GM12874 (cell line): ENCODE measurements at regions not wholly inside any gene's neighbourhood (a gene's known extent, or its start where the extent isn't known, plus 50 kb on each side); places are given as distances from the start of the nearest gene placed in this dataset.

ENCODE experiments used
- TF ChIP-seq, protein P1 (sequence below): IDR thresholded peaks from 2 replicates; pipeline ENCODE4 v1.5.1; 2011; ENCODE audit warnings: low read depth, mild to moderate bottlenecking, control low read depth, low read length, moderate library complexity; ENCODE audit not compliant: insufficient read depth

DNA sequence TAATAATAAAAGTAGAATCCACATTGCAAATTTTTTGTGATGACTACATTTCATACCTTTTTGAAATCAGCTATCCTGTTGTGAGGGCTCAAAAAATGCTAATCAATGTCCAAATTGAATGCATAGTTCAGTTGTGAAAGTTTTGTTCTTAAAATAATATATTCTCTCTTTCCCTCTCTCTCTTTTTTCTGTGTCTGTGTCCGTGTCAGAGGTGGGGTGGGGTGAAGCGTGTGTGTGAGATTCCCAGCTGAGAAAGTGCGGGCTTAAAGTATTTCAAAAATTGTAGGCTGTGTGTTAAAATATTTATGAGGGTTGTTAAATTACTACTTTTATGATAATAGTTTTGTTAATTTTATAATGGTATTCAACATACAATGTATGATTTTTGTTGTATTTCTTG is 388.0 kb upstream of the LRRTM4 start:
- TF ChIP-seq, protein P1, sequence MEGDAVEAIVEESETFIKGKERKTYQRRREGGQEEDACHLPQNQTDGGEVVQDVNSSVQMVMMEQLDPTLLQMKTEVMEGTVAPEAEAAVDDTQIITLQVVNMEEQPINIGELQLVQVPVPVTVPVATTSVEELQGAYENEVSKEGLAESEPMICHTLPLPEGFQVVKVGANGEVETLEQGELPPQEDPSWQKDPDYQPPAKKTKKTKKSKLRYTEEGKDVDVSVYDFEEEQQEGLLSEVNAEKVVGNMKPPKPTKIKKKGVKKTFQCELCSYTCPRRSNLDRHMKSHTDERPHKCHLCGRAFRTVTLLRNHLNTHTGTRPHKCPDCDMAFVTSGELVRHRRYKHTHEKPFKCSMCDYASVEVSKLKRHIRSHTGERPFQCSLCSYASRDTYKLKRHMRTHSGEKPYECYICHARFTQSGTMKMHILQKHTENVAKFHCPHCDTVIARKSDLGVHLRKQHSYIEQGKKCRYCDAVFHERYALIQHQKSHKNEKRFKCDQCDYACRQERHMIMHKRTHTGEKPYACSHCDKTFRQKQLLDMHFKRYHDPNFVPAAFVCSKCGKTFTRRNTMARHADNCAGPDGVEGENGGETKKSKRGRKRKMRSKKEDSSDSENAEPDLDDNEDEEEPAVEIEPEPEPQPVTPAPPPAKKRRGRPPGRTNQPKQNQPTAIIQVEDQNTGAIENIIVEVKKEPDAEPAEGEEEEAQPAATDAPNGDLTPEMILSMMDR = no peak

DNA sequence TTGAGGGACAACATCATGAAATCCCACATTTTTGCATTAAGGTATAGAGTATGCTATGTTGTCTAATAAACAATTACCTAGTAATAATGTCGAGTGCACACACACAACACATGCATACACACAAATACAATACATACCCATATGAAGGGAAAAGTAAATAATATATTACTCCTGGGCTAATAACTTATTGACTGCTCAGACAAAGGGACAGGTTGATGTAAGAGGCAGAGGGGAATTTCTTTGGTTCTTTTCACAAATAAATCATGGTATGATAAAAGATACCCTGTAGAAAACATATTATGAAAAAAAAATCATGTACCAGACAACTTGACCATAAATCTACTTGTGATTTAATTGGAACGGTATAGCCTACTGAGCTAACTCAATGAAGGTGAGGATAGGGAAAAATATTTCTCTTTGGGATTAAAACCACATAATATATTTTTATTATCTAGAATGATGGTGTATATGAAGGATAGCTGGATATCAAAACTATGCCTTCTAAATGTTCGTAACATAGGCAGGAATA is 398.7 kb upstream of the LRRTM4 start:
- TF ChIP-seq, protein P1 = no peak

DNA sequence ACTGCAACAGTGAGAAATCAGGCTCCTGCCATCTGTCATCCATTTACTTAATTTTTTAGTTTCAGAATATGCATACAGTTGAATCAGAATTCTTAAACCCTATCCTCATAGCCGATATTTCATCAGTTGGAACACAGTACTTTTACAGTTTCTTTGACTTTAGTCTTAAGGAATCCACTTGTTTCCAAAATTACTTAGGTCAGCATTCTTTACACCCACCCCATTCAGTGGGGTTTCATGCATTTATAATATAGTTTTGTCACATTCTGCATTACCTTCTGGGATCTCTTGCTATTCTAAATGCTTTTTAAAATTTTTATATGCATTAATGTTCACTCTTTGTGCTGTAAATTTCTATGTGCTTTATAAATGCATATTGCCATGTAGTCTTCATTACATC is 400.4 kb upstream of the LRRTM4 start:
- TF ChIP-seq, protein P1 = no peak

DNA sequence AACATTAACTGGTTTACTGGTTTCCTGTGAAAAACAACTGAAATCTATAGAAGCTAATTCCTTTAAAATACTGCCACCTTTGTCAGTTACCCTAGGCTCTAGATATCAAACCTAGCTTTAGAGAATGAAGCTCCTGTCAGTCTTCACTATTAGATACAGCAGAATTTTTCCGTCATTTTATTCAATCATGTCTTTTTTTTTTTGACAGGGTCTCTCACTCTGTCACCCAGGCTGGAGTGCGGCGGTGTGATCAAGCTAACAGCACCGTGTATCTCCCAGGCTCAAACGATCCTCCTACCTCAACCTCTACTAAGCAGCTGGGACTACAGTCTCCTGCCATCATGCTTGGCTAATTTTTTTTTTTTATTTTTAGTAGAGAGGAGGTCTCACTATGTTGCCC is 415.2 kb upstream of the LRRTM4 start:
- TF ChIP-seq, protein P1 = no peak

DNA sequence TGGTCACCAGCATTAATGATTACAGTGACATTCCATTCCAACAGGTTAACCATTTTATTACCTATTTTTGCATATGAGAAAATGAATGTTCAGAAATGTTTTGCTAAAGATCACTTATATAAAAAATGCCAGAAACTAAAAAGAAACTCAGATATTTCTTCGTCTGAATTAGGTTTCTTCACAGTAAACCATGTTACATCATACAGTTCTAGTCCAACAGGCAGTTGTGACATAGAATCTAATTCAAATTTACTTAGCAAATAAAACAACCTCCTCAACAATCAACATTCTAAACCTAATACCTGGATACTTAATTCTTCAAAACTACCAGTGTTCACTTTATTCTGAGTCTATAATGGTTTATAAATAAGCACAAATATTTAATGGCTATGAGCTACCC is 416.3 kb upstream of the LRRTM4 start:
- TF ChIP-seq, protein P1 = no peak

DNA sequence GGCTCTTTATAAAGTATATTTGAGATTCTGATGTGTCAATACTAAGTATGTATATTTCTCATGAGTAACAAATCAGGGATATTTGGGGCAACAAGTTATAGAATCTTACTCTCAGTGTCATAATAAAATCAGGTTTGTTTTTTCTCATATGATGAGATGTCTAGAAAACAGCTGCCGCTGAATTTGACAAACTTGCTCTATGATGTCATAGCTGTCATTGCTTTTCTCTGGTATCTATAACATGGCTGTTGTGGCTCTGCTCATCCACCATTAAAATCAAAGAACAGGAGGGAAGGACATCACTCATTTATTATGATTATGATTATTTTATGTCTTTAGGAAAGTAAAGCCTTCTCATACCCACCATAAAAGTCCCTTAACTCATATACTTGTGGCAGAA is 417.2 kb upstream of the LRRTM4 start:
- TF ChIP-seq, protein P1 = no peak

DNA sequence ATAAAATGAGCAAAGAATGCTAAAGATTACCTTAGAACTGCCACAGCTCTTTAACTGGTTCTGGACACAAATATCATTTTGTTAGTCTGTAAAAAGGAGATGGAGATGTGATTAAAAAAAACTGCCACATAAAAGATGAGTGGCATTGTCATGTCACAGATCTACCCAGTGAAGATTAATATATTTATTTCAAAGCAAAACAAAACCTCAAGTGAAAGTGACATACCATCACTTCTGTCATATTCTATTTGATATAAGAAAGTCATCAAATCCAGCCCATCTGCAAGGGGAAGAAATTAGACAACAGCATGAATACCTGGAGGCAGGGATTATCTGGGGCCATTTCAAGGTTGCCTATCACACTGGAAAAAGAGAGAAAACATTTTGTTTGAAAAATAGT is 417.6 kb upstream of the LRRTM4 start:
- TF ChIP-seq, protein P1 = no peak
